ENCODE measurements at regions not wholly inside any gene's neighbourhood (a gene's known extent, or its start where the extent isn't known, plus 50 kb on each side); places are given as distances from the start of the nearest gene placed in this dataset.
"Not testable (repeated sequence)": the region's sequence is repeated elsewhere in the genome, so short reads cannot be mapped to it uniquely, and the experiment has no call there.

DNA sequence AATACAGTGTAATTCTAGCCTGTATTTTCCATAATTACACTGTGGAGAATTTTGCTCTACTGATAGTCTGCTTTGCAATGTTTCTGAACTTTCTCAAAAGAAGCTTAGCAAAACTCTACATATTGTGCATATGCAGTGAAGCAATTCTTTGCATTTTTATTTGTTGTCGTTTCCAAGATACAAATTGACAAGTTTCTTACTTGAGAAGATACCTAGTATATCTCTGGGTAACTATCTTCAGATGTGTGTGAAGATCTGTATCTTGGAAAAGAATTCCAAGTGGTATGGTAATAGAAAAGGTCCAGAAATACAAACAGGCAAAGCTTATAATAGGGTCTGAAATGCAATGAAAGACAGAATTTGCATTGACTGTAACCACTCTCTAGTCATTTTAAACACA is 1119.8 kb upstream of the INTU start:
- Histone ChIP-seq H3K4me1 (ENCODE audit: insufficient read depth, low read length) (no peaks in the 10 kb centered on the region), H3K36me3 (ENCODE audit: insufficient read depth, low read depth, low read length) (no peaks in the 10 kb centered on the region), H3K9me3 (ENCODE audit: insufficient read depth, low read depth, low read length) (no peaks in the 10 kb centered on the region), H3K27me3 (ENCODE audit: insufficient read depth, low read length) (no peaks in the 10 kb centered on the region), H3K4me3 (ENCODE audit: low read length) (no peak overlapping the region), H3K9ac (ENCODE audit: low read depth, low read length) (no peak overlapping the region), H3K27ac (ENCODE audit: low read length) (no peak overlapping the region)

GRCh38 chr4:126513596-126513995 is 1119.2 kb upstream of the INTU start:
- H3K36me3 ChIP-seq (ENCODE audit: insufficient read depth, low read depth, low read length) = no peaks in the 10 kb centered on the region
- no peaks in the 10 kb centered on the region for H3K27me3 ChIP-seq (ENCODE audit: insufficient read depth, low read length)
- H3K27ac ChIP-seq (ENCODE audit: low read length) = no peak overlapping the region
- no peaks in the 10 kb centered on the region for H3K4me1 ChIP-seq (ENCODE audit: insufficient read depth, low read length)
- H3K9ac ChIP-seq (ENCODE audit: low read depth, low read length) = no peak overlapping the region
- no peaks in the 10 kb centered on the region for H3K9me3 ChIP-seq (ENCODE audit: insufficient read depth, low read depth, low read length)
- no peak overlapping the region for H3K4me3 ChIP-seq (ENCODE audit: low read length)

DNA sequence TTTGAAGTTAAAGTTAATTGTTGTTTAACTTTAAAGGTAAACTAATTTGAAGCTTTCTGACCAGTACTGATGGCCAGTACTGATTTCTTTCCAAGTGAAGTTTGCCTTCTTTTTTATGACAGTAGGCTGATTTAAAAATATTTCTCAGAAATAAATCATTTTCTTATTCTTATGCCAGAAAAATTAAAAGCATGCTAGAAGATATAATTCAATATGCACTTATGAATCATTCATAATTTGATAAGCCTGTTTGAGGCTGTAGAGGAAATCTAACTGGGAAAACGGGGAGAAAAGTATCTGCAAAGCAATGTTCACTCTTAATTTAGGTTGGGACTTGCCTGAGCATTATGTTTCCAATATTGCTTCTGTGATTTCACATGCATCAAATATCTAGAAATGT is 1112.0 kb upstream of the INTU start:
- Histone ChIP-seq H3K4me1 (ENCODE audit: insufficient read depth, low read length) (no peaks in the 10 kb centered on the region), H3K36me3 (ENCODE audit: insufficient read depth, low read depth, low read length) (no peaks in the 10 kb centered on the region), H3K9me3 (ENCODE audit: insufficient read depth, low read depth, low read length) (no peaks in the 10 kb centered on the region; the same call in 1 of the 2 replicates), H3K9ac (ENCODE audit: low read depth, low read length) (no peak overlapping the region), H3K27ac (ENCODE audit: low read length) (no peak overlapping the region), H3K27me3 (ENCODE audit: insufficient read depth, low read length) (no peaks in the 10 kb centered on the region), H3K4me3 (ENCODE audit: low read length) (no peak overlapping the region)

DNA sequence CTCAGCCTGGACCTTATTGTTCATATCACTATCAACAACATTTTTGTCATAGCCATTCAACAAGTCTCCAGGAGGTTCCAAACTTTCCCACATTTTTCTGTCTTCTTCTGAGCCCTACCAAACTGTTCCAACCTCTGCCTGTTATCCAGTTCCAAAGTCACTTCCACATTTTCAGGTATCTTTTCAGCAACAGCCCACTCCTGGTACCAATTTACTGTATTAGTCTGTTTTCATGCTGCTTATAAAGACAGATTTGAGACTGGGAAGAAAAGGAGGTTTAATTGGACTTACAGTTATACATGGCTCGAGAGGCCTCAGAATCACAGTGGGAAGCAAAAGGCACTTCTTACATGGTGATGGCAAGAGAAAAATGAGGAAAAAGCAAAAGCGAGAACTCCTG is 1107.4 kb upstream of the INTU start:
- H3K27ac ChIP-seq (ENCODE audit: low read length) = not testable (repeated sequence)

DNA sequence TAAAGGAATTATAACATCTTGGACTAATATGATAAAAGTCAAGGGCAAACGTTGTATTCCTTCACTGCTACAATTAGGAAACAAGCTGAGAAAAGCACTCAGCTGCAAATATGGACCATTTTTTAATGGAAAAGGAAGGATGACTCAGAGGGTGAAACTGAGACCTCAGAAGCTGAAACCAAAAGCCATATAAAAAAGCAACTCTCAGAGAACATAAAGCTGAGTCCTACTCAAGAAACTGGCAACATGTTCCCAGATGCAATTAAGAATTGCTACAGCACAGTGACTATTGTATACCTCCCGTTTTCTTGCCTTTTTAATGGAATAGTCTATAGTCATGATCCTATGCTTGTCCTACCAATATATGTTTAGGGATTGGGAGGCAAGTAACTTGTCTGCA is 1106.4 kb upstream of the INTU start:
- no peak overlapping the region for H3K9ac ChIP-seq (ENCODE audit: low read depth, low read length)
- no peak overlapping the region for H3K4me3 ChIP-seq (ENCODE audit: low read length)
- no peak overlapping the region for H3K27ac ChIP-seq (ENCODE audit: low read length)
- H3K36me3 ChIP-seq (ENCODE audit: insufficient read depth, low read depth, low read length) = no peaks in the 10 kb centered on the region
- H3K9me3 ChIP-seq (ENCODE audit: insufficient read depth, low read depth, low read length) = peaks cover 12% of the 10 kb centered on the region
- H3K27me3 ChIP-seq (ENCODE audit: insufficient read depth, low read length) = no peaks in the 10 kb centered on the region
- no peaks in the 10 kb centered on the region for H3K4me1 ChIP-seq (ENCODE audit: insufficient read depth, low read length)

More for the DNA sequence above, 1107.4 kb upstream of the INTU start:
- H3K4me1 ChIP-seq (ENCODE audit: insufficient read depth, low read length); H3K9ac ChIP-seq (ENCODE audit: low read depth, low read length); H3K4me3 ChIP-seq (ENCODE audit: low read length); H3K27me3 ChIP-seq (ENCODE audit: insufficient read depth, low read length); H3K36me3 ChIP-seq (ENCODE audit: insufficient read depth, low read depth, low read length): not testable (repeated sequence)
- H3K9me3 ChIP-seq (ENCODE audit: insufficient read depth, low read depth, low read length) = peaks cover 12% of the 10 kb centered on the region

- Histone ChIP-seq H3K9ac (ENCODE audit: low read depth, low read length) (no peak overlapping the region), H3K27ac (ENCODE audit: low read length) (no peak overlapping the region), H3K4me3 (ENCODE audit: low read length) (no peak overlapping the region), H3K4me1 (ENCODE audit: insufficient read depth, low read length) (peaks cover 3% of the 10 kb centered on the region; the same call in 1 of the 2 replicates), H3K27me3 (ENCODE audit: insufficient read depth, low read length) (no peaks in the 10 kb centered on the region), H3K9me3 (ENCODE audit: insufficient read depth, low read depth, low read length) (peaks cover 12% of the 10 kb centered on the region), H3K36me3 (ENCODE audit: insufficient read depth, low read depth, low read length) (no peaks in the 10 kb centered on the region)
Observed at GRCh38 chr4:126529997-126530396, 1102.8 kb upstream of the INTU start.

DNA sequence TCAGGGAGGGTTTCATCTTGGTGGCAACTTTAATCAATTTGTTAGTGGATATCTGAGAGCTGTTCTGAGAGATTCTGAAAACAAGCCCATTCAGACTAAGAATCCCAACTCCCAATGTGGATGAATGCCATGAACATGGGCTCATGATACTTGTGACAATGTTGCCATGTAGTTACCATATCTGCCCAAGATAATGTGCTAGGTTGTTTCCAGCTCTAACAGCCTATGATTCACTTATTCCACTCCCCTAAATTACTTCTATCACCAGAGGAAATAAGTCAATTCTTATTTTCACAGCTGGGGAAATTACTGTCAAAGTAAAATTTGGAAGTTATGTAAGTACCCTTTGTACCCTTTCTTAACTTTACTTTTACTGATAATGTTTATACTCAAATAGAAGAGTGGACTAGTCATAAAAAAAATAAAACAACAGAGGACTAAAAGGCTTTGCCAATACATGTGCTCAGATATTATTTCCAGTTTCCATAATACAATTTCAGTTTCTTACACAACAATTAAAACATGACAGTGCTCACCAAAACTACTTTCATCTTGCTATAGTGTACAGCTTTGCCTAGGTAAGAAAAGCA is 1101.7 kb upstream of the INTU start:
- Histone ChIP-seq H3K9me3 (ENCODE audit: insufficient read depth, low read depth, low read length) (peaks cover 8% of the 10 kb centered on the region), H3K4me3 (ENCODE audit: low read length) (no peak overlapping the region), H3K4me1 (ENCODE audit: insufficient read depth, low read length) (peaks cover 3% of the 10 kb centered on the region; the same call in 1 of the 2 replicates), H3K9ac (ENCODE audit: low read depth, low read length) (no peak overlapping the region), H3K27ac (ENCODE audit: low read length) (no peak overlapping the region), H3K36me3 (ENCODE audit: insufficient read depth, low read depth, low read length) (no peaks in the 10 kb centered on the region), H3K27me3 (ENCODE audit: insufficient read depth, low read length) (no peaks in the 10 kb centered on the region)

DNA sequence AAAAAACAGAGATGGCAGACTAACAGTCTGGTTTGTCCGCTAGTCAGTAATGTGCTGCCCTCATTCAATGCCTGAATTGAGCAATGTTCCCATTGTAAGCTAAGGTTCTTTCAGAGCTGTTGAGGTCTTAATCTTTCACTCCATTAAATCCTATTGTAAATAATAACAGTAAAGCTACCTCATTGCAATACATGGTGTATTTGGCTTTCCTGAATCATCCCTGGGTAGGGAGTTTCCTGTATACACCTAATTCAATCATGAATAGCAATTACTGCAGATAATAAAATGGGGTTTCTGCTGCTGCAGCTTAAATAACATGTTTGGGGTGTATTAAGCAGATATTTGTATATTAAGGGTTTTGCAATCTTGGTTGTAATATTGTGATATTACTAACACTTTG is 1100.2 kb upstream of the INTU start:
- H3K36me3 ChIP-seq (ENCODE audit: insufficient read depth, low read depth, low read length) = no peaks in the 10 kb centered on the region
- peaks cover 3% of the 10 kb centered on the region; the same call in 1 of the 2 replicates for H3K4me1 ChIP-seq (ENCODE audit: insufficient read depth, low read length)
- no peak overlapping the region for H3K4me3 ChIP-seq (ENCODE audit: low read length)
- no peak overlapping the region for H3K9ac ChIP-seq (ENCODE audit: low read depth, low read length)
- H3K27me3 ChIP-seq (ENCODE audit: insufficient read depth, low read length) = no peaks in the 10 kb centered on the region
- no peak overlapping the region for H3K27ac ChIP-seq (ENCODE audit: low read length)
- H3K9me3 ChIP-seq (ENCODE audit: insufficient read depth, low read depth, low read length) = no peaks in the 10 kb centered on the region

DNA sequence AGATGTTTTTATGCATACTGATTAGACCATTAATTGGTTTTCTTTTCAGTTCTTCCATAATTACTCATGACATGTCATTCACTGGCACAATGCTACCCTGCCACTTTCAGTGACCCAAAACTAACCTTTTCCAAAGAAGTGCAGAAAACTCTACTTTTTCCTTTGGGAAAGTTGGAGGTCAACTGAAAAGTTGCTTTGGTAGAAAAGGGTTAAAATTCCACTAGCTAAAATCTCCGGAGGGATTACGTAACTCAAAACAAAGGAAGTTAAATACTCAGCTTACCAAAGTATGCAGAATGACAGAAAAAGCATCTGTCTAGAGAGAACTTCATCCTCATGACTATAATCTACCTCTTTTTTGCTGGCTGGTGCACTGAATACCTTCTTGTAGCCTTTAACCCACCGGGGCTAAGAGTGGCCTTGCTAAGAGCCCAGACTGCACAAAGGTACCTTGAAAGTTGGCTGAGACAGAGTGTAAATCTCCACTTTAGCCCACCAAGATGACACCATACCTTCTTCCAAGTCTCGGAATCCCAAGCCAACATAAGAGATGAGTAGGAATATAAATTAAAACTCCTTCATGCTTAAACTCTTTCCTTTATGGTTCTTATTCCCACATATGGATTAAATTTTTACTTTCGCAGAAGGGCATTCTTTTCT is 1099.5 kb upstream of the INTU start:
- H3K36me3 ChIP-seq (ENCODE audit: insufficient read depth, low read depth, low read length) = no peaks in the 10 kb centered on the region
- no peaks in the 10 kb centered on the region for H3K9me3 ChIP-seq (ENCODE audit: insufficient read depth, low read depth, low read length)
- no peak overlapping the region for H3K27ac ChIP-seq (ENCODE audit: low read length)
- no peaks in the 10 kb centered on the region for H3K27me3 ChIP-seq (ENCODE audit: insufficient read depth, low read length)
- no peak overlapping the region for H3K4me3 ChIP-seq (ENCODE audit: low read length)
- peaks cover 3% of the 10 kb centered on the region; the same call in 1 of the 2 replicates for H3K4me1 ChIP-seq (ENCODE audit: insufficient read depth, low read length)
- H3K9ac ChIP-seq (ENCODE audit: low read depth, low read length) = no peak overlapping the region

- H3K27ac ChIP-seq (ENCODE audit: low read length) = no peak overlapping the region
- H3K9ac ChIP-seq (ENCODE audit: low read depth, low read length) = no peak overlapping the region
- H3K36me3 ChIP-seq (ENCODE audit: insufficient read depth, low read depth, low read length) = no peaks in the 10 kb centered on the region
- H3K9me3 ChIP-seq (ENCODE audit: insufficient read depth, low read depth, low read length) = no peaks in the 10 kb centered on the region
- H3K4me1 ChIP-seq (ENCODE audit: insufficient read depth, low read length) = no peaks in the 10 kb centered on the region
- H3K4me3 ChIP-seq (ENCODE audit: low read length) = no peak overlapping the region
- no peaks in the 10 kb centered on the region for H3K27me3 ChIP-seq (ENCODE audit: insufficient read depth, low read length)
Observed at GRCh38 chr4:126539771-126540170, 1093.0 kb upstream of the INTU start.

DNA sequence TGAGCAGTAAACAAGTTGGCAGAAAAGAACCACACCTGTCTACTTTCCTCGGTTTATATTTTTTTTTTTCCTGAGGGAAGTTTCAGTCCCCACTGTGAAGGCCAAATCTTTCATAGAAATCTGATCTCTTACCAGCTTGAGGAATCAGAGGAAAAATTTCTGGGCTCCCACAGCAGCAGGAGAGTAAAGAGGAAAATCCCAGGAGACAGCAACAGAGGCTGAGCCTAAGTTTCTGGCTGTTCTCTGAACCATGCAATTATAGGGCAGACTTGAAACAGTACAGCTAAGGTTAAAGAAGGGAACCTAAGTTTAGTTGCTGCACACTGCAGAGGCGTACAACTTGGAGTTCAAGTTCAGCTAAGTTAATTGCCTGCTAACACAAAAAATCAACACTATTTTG is 1090.9 kb upstream of the INTU start:
- H3K27ac ChIP-seq (ENCODE audit: low read length) = no peak overlapping the region
- no peaks in the 10 kb centered on the region for H3K36me3 ChIP-seq (ENCODE audit: insufficient read depth, low read depth, low read length)
- no peaks in the 10 kb centered on the region for H3K4me1 ChIP-seq (ENCODE audit: insufficient read depth, low read length)
- no peak overlapping the region for H3K9ac ChIP-seq (ENCODE audit: low read depth, low read length)
- no peak overlapping the region for H3K4me3 ChIP-seq (ENCODE audit: low read length)
- H3K27me3 ChIP-seq (ENCODE audit: insufficient read depth, low read length) = no peaks in the 10 kb centered on the region
- no peaks in the 10 kb centered on the region for H3K9me3 ChIP-seq (ENCODE audit: insufficient read depth, low read depth, low read length)

DNA sequence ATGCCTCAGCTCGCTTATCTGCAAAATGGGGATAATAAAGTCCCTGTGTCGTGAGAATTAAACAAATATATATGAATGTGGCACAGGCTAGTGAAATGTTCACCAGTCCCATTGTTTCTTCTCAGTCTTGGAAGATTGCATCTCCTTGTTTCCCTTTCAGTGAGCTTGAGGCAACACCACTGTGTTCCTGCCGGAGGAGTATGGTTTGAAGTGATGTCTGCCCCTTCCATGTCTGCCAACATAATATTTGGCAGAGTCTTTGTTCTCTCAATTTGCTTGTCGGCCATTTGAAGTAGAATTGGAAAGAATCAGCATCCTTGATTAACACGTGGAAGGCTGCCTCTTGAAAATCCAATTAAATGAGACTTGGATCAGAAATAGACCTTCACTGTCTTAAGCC is 1088.5 kb upstream of the INTU start:
- H3K4me1 ChIP-seq (ENCODE audit: insufficient read depth, low read length) = no peaks in the 10 kb centered on the region
- no peak overlapping the region for H3K9ac ChIP-seq (ENCODE audit: low read depth, low read length)
- no peaks in the 10 kb centered on the region for H3K9me3 ChIP-seq (ENCODE audit: insufficient read depth, low read depth, low read length)
- H3K27ac ChIP-seq (ENCODE audit: low read length) = no peak overlapping the region
- no peaks in the 10 kb centered on the region for H3K27me3 ChIP-seq (ENCODE audit: insufficient read depth, low read length)
- no peak overlapping the region for H3K4me3 ChIP-seq (ENCODE audit: low read length)
- H3K36me3 ChIP-seq (ENCODE audit: insufficient read depth, low read depth, low read length) = no peaks in the 10 kb centered on the region

Measured in iPS-20b (cell line).